Gastrocnemius medialis (tissue), 4 donors: ENCODE measurements at regions not wholly inside any gene's neighbourhood (a gene's known extent, or its start where the extent isn't known, plus 50 kb on each side); places are given as distances from the start of the nearest gene placed in this dataset.

Experiments used
- CTCF ChIP-seq, 5 experiments: fragments of 450-650 bp in 3 of 5; fragments of 200-600 bp in 2 of 5; sonication (generic) in 2 of 5; IDR thresholded peaks in 4 of 5; conservative IDR thresholded peaks in 1 of 5; 1 replicate in 4 of 5; 2 replicates in 1 of 5; pipeline ENCODE4 v1.5.1; 2016 to 2019; ENCODE audit warnings: antibody characterized with exemption in 5 of 5, mild to moderate bottlenecking in 3 of 5, moderate library complexity in 3 of 5
- POLR2A ChIP-seq, 2 donors: fragments of 450-650 bp; IDR thresholded peaks; one replicate each; pipeline ENCODE4 v1.6.1; 2017; ENCODE audit warnings: antibody characterized with exemption in 2 of 2, mild to moderate bottlenecking in 2 of 2, moderate library complexity in 2 of 2

DNA sequence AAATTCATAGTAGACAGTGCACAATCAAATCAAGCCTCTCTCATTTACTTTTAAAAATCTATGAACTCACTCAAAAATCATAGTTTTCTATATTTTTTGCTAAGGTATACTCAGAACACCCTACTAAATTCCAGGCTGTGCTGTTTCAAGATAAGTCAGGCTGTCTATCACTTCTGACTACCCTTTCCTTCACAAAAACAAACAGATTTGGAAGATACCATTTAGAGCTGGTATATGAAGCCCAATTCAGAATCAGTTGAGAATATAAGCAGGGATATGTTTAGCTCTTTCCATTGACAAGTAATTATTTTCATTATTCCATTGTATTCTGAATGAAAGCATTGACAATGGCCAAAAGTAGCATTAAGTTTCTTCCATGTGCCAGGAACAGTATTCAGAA lies 53.1 kb downstream of the CXCL1 start:
- TF ChIP-seq CTCF (IDR thresholded peaks at IDR 0.05 in 4 of 5, conservative IDR thresholded peaks at IDR 0.05 in 1 of 5) (no peak), POLR2A (IDR thresholded peaks at IDR 0.05) (no peak)
